ENCODE measurements at regions not wholly inside any gene's neighbourhood (a gene's known extent, or its start where the extent isn't known, plus 50 kb on each side); places are given as distances from the start of the nearest gene placed in this dataset.

DNA sequence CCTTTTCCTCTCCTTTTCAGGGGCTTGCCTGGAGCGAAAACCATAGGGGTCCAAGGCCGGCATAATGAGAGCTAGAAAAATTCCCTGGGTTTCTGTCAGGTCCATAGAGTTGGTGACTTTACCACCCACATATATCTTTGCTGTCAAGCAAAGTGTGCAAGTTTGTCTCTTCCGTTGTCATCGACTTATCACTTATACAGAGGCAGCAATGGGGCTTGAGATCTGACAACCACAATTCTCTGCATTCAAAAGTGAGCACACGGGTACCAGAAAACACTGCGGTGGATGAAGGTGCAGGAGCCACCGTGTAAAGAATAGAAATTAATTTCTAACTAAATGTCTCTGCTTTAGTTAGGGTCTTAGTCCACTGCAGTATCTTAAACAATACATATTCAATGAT, 162.3 kb downstream of the DAD1 start:
- TF ChIP-seq CEBPB (IDR thresholded peaks at IDR 0.05) = no peak
- no peak for TF ChIP-seq KDM1A (IDR thresholded peaks at IDR 0.05; ENCODE audit: low read depth)
- TF ChIP-seq, protein P1, sequence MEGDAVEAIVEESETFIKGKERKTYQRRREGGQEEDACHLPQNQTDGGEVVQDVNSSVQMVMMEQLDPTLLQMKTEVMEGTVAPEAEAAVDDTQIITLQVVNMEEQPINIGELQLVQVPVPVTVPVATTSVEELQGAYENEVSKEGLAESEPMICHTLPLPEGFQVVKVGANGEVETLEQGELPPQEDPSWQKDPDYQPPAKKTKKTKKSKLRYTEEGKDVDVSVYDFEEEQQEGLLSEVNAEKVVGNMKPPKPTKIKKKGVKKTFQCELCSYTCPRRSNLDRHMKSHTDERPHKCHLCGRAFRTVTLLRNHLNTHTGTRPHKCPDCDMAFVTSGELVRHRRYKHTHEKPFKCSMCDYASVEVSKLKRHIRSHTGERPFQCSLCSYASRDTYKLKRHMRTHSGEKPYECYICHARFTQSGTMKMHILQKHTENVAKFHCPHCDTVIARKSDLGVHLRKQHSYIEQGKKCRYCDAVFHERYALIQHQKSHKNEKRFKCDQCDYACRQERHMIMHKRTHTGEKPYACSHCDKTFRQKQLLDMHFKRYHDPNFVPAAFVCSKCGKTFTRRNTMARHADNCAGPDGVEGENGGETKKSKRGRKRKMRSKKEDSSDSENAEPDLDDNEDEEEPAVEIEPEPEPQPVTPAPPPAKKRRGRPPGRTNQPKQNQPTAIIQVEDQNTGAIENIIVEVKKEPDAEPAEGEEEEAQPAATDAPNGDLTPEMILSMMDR (IDR thresholded peaks at IDR 0.05) = no peak
